Adipocyte (in vitro differentiated cells): ENCODE measurements at regions not wholly inside any gene's neighbourhood (a gene's known extent, or its start where the extent isn't known, plus 50 kb on each side); places are given as distances from the start of the nearest gene placed in this dataset.

ENCODE experiments used
- DNase-seq: peaks from one replicate; pipeline ENCODE4 v3.0.0-alpha.2; 2015; ENCODE audit warnings: low read depth
- H3K27me3 ChIP-seq: replicated peaks from 2 replicates; pipeline ENCODE4 v1.7.0; 2013; ENCODE audit warnings: mild to moderate bottlenecking, low read length, moderate library complexity; ENCODE audit not compliant: control insufficient read depth, insufficient read depth
- H3K36me3 ChIP-seq: 2 replicates; pipeline ENCODE4 v1.7.0; 2013; ENCODE audit warnings: low read length, mild to moderate bottlenecking, moderate library complexity; ENCODE audit not compliant: control insufficient read depth, insufficient read depth, severe bottlenecking
- H3K4me1 ChIP-seq: 2 replicates; pipeline ENCODE4 v1.7.0; 2013; ENCODE audit warnings: mild to moderate bottlenecking, low read length, moderate library complexity; ENCODE audit not compliant: control insufficient read depth, insufficient read depth
- H3K4me3 ChIP-seq: 2 replicates; pipeline ENCODE4 v1.7.0; 2013; ENCODE audit warnings: mild to moderate bottlenecking, low read length, moderate library complexity
- H3K9ac ChIP-seq: 2 replicates; pipeline ENCODE4 v1.7.0; 2013; ENCODE audit warnings: mild to moderate bottlenecking, low read length, moderate library complexity
- H3K9me3 ChIP-seq: 2 replicates; pipeline ENCODE4 v1.7.0; 2013; ENCODE audit warnings: mild to moderate bottlenecking, low read length, moderate library complexity; ENCODE audit not compliant: control insufficient read depth

GRCh38 chr6:87920245-87920644 lies 127.4 kb upstream of the SPACA1 start:
- DNase-seq, result no peak
- no peak overlapping the region for H3K4me3 ChIP-seq
- H3K36me3 ChIP-seq, result no peaks in the 10 kb centered on the region
- H3K4me1 ChIP-seq, result no peaks in the 10 kb centered on the region
- peaks cover 13% of the 10 kb centered on the region for H3K9me3 ChIP-seq
- H3K9ac ChIP-seq, result no peak overlapping the region
- peaks cover 25% of the 10 kb centered on the region for H3K27me3 ChIP-seq

DNA sequence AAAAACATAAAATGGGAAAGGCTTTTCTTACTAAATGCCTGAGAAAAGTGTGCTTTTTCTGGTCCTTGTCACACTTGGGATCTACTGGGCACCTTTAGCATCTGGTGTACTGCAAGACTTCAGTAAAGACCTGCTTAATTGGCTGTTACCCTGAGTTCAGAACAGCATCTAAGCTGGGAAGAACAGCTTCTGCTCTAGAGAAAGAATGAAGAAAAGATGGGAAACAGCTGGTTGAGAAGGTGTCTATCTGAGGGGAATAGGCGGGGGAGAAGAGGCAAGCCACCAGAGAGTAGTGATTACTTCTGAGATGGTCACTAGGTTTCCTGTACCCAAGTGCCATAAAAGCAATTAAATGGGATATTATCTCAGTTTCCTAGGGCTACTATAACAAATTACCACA lies 128.2 kb upstream of the SPACA1 start:
- peaks cover 13% of the 10 kb centered on the region for H3K9me3 ChIP-seq
- no peaks in the 10 kb centered on the region for H3K36me3 ChIP-seq
- H3K4me1 ChIP-seq, result no peaks in the 10 kb centered on the region
- H3K27me3 ChIP-seq, result peaks cover 25% of the 10 kb centered on the region
- no peak for DNase-seq
- H3K9ac ChIP-seq, result no peak overlapping the region
- no peak overlapping the region for H3K4me3 ChIP-seq

DNA sequence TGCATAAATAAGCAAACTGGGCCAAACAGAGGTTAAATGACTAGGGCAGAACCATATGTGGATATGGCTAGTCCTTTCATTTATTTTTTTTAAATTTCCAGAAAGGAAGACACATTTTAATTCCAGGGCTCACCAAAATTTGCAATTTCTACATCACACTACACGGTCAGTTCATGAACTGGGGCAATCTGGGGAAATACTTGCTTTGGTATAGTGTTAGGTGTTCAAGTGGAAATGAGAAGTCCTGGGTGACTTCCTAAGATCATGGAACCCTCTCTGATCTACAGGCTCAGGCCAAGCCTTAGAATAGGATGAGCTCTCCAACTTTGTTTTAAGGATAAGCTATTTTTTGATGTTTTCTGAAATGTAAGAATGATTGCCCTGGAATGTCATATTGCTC lies 128.6 kb upstream of the SPACA1 start:
- Histone ChIP-seq H3K9me3 (peaks cover 13% of the 10 kb centered on the region), H3K9ac (no peak overlapping the region), H3K27me3 (peaks cover 25% of the 10 kb centered on the region), H3K4me3 (no peak overlapping the region), H3K4me1 (no peaks in the 10 kb centered on the region), H3K36me3 (no peaks in the 10 kb centered on the region)
- DNase-seq, result no peak

- no peak overlapping the region for H3K4me3 ChIP-seq
- no peak overlapping the region for H3K9ac ChIP-seq
- DNase-seq, result no peak
- no peaks in the 10 kb centered on the region for H3K36me3 ChIP-seq
- peaks cover 13% of the 10 kb centered on the region for H3K9me3 ChIP-seq
- peaks cover 25% of the 10 kb centered on the region for H3K27me3 ChIP-seq
- H3K4me1 ChIP-seq, result no peaks in the 10 kb centered on the region
These were observed 129.1 kb upstream of the SPACA1 start for GRCh38 chr6:87918461-87918941.

DNA sequence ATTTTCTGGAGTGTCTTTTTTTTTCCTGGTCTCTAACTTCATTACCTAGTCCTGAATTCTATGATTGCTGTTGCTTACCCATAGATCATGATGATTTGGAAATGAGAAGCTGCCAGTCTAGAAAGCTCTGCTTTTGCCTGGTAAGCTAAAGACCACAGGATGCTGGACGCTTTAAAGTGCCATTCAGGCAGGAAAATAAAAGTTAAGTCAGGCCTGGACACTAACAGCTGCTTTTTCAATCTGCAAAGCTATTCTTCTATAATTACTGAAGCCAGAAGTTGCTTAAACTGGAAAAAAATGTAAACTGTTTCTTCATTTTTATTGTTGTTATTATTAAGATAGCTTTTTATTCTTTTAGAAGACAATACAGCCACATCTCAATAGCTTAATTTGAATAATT lies 129.8 kb upstream of the SPACA1 start:
- no peaks in the 10 kb centered on the region for H3K4me1 ChIP-seq
- peaks cover 13% of the 10 kb centered on the region for H3K9me3 ChIP-seq
- DNase-seq, result no peak

GRCh38 chr6:87916446-87916845 lies 131.2 kb upstream of the SPACA1 start:
- Histone ChIP-seq H3K9ac (no peak overlapping the region), H3K27me3 (peaks cover 20% of the 10 kb centered on the region), H3K4me3 (no peak overlapping the region), H3K36me3 (no peaks in the 10 kb centered on the region), H3K4me1 (no peaks in the 10 kb centered on the region), H3K9me3 (peaks cover 13% of the 10 kb centered on the region)
- no peak for DNase-seq

More for the DNA sequence above, 129.8 kb upstream of the SPACA1 start:
- Histone ChIP-seq H3K27me3 (peaks cover 23% of the 10 kb centered on the region), H3K4me3 (no peak overlapping the region), H3K9ac (no peak overlapping the region), H3K36me3 (no peaks in the 10 kb centered on the region)

GRCh38 chr6:87914637-87915395 lies 132.8 kb upstream of the SPACA1 start:
- Histone ChIP-seq H3K4me1 (no peaks in the 10 kb centered on the region), H3K9me3 (peaks cover 21% of the 10 kb centered on the region), H3K9ac (no peak overlapping the region), H3K27me3 (peaks cover 13% of the 10 kb centered on the region), H3K4me3 (no peak overlapping the region), H3K36me3 (no peaks in the 10 kb centered on the region)
- no peak for DNase-seq

DNA sequence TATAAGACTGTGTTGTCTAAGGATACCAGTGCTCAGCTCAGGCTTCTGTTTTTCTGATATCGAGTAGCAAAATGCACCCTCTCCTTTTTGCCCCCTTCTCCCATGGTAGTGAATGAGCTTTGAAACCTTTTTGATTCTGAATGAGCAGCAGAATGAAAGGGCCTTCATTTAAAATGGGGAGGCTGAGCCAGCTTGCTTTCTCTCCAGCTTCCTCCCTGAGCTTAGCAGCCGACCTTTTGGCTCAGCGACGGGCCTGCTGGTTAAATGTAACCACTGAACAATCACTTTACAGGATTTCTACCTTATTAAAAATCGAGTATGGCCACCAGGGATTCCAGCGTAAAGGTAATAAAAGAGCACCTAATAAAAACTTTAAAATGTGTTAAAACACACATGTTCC lies 133.7 kb upstream of the SPACA1 start:
- Histone ChIP-seq H3K36me3 (no peaks in the 10 kb centered on the region), H3K9me3 (peaks cover 21% of the 10 kb centered on the region), H3K9ac (no peak overlapping the region), H3K4me1 (no peaks in the 10 kb centered on the region), H3K27me3 (peaks cover 5% of the 10 kb centered on the region), H3K4me3 (no peak overlapping the region)
- no peak for DNase-seq

- Histone ChIP-seq H3K4me3 (no peak overlapping the region), H3K36me3 (no peaks in the 10 kb centered on the region), H3K9ac (no peak overlapping the region), H3K27me3 (peaks cover 4% of the 10 kb centered on the region), H3K4me1 (no peaks in the 10 kb centered on the region), H3K9me3 (peaks cover 21% of the 10 kb centered on the region)
- DNase-seq, result no peak
These were observed 135.5 kb upstream of the SPACA1 start for GRCh38 chr6:87912102-87912501.

GRCh38 chr6:87909849-87910248 lies 137.8 kb upstream of the SPACA1 start:
- DNase-seq, result no peak
- Histone ChIP-seq H3K4me1 (no peaks in the 10 kb centered on the region), H3K4me3 (no peak overlapping the region)

GRCh38 chr6:87908978-87909811 lies 138.4 kb upstream of the SPACA1 start:
- Histone ChIP-seq H3K9ac (no peak overlapping the region), H3K4me1 (no peaks in the 10 kb centered on the region), H3K27me3 (peaks cover 26% of the 10 kb centered on the region), H3K9me3 (peaks cover 8% of the 10 kb centered on the region), H3K4me3 (no peak overlapping the region), H3K36me3 (no peaks in the 10 kb centered on the region)
- DNase-seq, result no peak

More at GRCh38 chr6:87909849-87910248, 137.8 kb upstream of the SPACA1 start:
- Histone ChIP-seq H3K9me3 (peaks cover 8% of the 10 kb centered on the region), H3K9ac (no peak overlapping the region), H3K36me3 (no peaks in the 10 kb centered on the region), H3K27me3 (peaks cover 19% of the 10 kb centered on the region)
